Activated CD8-positive, alpha-beta T cell treated with anti-CD3 and anti-CD28 coated beads for 36 hours (primary cell): ENCODE measurements at regions not wholly inside any gene's neighbourhood (a gene's known extent, or its start where the extent isn't known, plus 50 kb on each side); places are given as distances from the start of the nearest gene placed in this dataset.
"Not testable (repeated sequence)": the region's sequence is repeated elsewhere in the genome, so short reads cannot be mapped to it uniquely, and the experiment has no call there.

Experiments
- ATAC-seq: fragments of 200-7000 bp; cut with Tn5 transposase; one replicate; pipeline ENCODE4 v1.10.0; 2021; ENCODE audit warnings: mild to moderate bottlenecking, moderate library complexity
- CTCF ChIA-PET: fragments of 350-600 bp; sonication (Branson Sonifier 250); formaldehyde crosslinking; loops from one replicate; lab custom pipeline; 2021; ENCODE audit warnings: antibody characterized with exemption; lab: Charles Lee
- POLR2A ChIA-PET: fragments of 350-600 bp; sonication (Branson Sonifier 250); formaldehyde crosslinking; loops from one replicate; lab custom pipeline; 2021; ENCODE audit warnings: antibody characterized with exemption; lab: Charles Lee
- DNase-seq: peaks from one replicate; pipeline ENCODE4 v3.0.0-alpha.2; 2020
- H3K27ac Mint-ChIP-seq: one replicate; pipeline ENCODE4 v1.8.0; 2021; ENCODE audit warnings: mild to moderate bottlenecking, mixed read lengths
- H3K27me3 Mint-ChIP-seq: one replicate; pipeline ENCODE4 v1.8.0; 2021; ENCODE audit warnings: mixed read lengths
- H3K36me3 Mint-ChIP-seq: one replicate; pipeline ENCODE4 v1.8.0; 2021; ENCODE audit warnings: low read depth, mixed read lengths
- H3K4me1 Mint-ChIP-seq: one replicate; pipeline ENCODE4 v1.8.0; 2021; ENCODE audit warnings: low read depth, mixed read lengths
- H3K4me3 Mint-ChIP-seq: one replicate; pipeline ENCODE4 v1.8.0; 2021; ENCODE audit warnings: mild to moderate bottlenecking, moderate library complexity, mixed read lengths
- H3K9me3 Mint-ChIP-seq: one replicate; pipeline ENCODE4 v1.8.0; 2021; ENCODE audit warnings: mixed read lengths
- intact Hi-C: fragments of 100-400 bp; cut with micrococcal nuclease; formaldehyde crosslinking; loops from one replicate; pipeline ENCODE4 v1.10.0; 2022
- TF ChIP-seq, protein P1 (sequence below): fragments of 200-600 bp; IDR thresholded peaks from one replicate; pipeline ENCODE4 v1.8.0; 2022; ENCODE audit warnings: antibody characterized with exemption, mild to moderate bottlenecking

DNA sequence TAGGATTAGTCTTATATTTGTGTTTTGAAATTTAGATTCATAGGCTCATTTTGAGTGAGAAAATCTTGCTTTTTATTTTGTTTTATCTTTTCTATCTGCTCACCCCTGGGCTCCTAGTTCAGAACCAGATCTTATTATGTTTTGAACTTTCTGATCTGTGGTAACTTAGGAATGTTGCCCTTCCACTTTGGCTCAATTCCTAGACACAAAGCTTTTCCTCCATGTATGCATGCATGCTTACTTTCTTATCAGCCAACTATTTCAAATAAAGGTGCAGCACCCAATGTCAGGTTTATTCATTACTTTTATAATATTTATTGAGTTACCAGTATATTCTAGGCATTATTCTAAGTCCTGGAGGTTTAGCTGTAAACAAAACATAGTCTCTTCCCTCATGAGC, 374.8 kb upstream of the KIAA1217 start:
- DNase-seq (no peak), ATAC-seq (no peak)
- no peaks in the 10 kb centered on the region for H3K4me1 Mint-ChIP-seq
- TF ChIP-seq, protein P1, sequence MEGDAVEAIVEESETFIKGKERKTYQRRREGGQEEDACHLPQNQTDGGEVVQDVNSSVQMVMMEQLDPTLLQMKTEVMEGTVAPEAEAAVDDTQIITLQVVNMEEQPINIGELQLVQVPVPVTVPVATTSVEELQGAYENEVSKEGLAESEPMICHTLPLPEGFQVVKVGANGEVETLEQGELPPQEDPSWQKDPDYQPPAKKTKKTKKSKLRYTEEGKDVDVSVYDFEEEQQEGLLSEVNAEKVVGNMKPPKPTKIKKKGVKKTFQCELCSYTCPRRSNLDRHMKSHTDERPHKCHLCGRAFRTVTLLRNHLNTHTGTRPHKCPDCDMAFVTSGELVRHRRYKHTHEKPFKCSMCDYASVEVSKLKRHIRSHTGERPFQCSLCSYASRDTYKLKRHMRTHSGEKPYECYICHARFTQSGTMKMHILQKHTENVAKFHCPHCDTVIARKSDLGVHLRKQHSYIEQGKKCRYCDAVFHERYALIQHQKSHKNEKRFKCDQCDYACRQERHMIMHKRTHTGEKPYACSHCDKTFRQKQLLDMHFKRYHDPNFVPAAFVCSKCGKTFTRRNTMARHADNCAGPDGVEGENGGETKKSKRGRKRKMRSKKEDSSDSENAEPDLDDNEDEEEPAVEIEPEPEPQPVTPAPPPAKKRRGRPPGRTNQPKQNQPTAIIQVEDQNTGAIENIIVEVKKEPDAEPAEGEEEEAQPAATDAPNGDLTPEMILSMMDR, result no peak
- no peak overlapping the region for H3K4me3 Mint-ChIP-seq
- peaks cover 1% of the 10 kb centered on the region for H3K27me3 Mint-ChIP-seq
- intact Hi-C loops, result no loop called here
- H3K9me3 Mint-ChIP-seq, result peaks cover 1% of the 10 kb centered on the region
- H3K27ac Mint-ChIP-seq, result no peak overlapping the region
- ChIA-PET CTCF (no interaction called here), POLR2A (no interaction called here)
- H3K36me3 Mint-ChIP-seq, result no peaks in the 10 kb centered on the region

DNA sequence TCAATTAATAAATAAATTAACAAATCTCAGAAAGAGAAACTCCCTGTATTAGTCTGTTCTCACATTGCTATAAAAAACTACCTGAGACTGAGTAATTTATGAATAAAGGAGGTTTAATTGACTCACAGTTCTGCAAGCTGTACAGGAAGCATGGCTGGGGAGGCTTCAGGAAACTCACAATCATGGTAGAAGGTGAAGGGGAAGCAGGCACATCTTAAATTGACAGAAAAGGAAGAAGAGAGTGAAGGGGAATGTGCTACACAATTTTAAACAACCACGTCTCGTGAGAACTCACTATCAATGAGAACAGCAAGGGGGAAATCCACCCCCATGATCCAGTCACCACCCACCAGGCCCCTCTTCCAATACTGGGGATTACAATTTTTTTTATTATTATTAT, 358.3 kb upstream of the KIAA1217 start:
- POLR2A ChIA-PET, result no interaction called here
- H3K36me3 Mint-ChIP-seq, result no peaks in the 10 kb centered on the region
- ATAC-seq, result no peak
- no peak overlapping the region for H3K27ac Mint-ChIP-seq
- H3K9me3 Mint-ChIP-seq, result peaks cover 18% of the 10 kb centered on the region
- no peaks in the 10 kb centered on the region for H3K27me3 Mint-ChIP-seq
- DNase-seq, result no peak
- H3K4me3 Mint-ChIP-seq, result no peak overlapping the region
- H3K4me1 Mint-ChIP-seq, result no peaks in the 10 kb centered on the region
- CTCF ChIA-PET, result interaction anchor here (1.1 kb wide), 1 partner anchor 692 kb away, joined by 3 read pairs; no protein-coding TSS in a partner anchor
- intact Hi-C loops, result no loop called here
- TF ChIP-seq, protein P1, result no peak

DNA sequence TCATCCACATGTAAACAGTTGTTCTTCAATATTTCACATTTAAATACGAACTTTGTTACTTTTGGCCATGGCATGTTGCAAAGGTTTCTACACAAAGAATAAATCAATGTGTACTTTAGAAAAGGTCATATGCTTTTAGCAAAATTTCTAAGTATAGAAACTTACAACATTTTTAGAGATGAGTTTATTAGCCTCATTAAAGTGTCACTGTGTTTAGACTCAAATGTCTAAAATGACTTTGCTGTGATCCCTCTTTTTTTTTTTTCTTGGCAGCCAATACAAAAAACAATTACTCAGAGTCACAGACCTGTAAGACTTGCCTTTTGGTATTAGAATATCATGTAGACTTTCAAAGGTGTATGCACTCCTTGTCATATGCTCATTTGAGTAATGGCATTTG, 349.3 kb upstream of the KIAA1217 start:
- Mint-ChIP-seq H3K36me3 (no peaks in the 10 kb centered on the region), H3K4me1 (no peaks in the 10 kb centered on the region)

GRCh38 chr10:23864631-23865147, 344.2 kb upstream of the KIAA1217 start:
- Mint-ChIP-seq H3K4me1 (no peaks in the 10 kb centered on the region), H3K27me3 (no peaks in the 10 kb centered on the region), H3K36me3 (no peaks in the 10 kb centered on the region), H3K4me3 (no peak overlapping the region), H3K27ac (no peak overlapping the region), H3K9me3 (no peaks in the 10 kb centered on the region)
- ATAC-seq (no peak), DNase-seq (no peak)
- ChIA-PET POLR2A (no interaction called here), CTCF (no interaction called here)
- intact Hi-C loops, result no loop called here
- TF ChIP-seq, protein P1, result no peak

More for the DNA sequence above, 349.3 kb upstream of the KIAA1217 start:
- ATAC-seq, result no peak
- intact Hi-C loops, result no loop called here
- H3K27me3 Mint-ChIP-seq, result no peaks in the 10 kb centered on the region
- ChIA-PET POLR2A (no interaction called here), CTCF (no interaction called here)
- no peak overlapping the region for H3K4me3 Mint-ChIP-seq
- H3K27ac Mint-ChIP-seq, result no peak overlapping the region
- no peaks in the 10 kb centered on the region for H3K9me3 Mint-ChIP-seq
- TF ChIP-seq, protein P1, result no peak
- no peak for DNase-seq

DNA sequence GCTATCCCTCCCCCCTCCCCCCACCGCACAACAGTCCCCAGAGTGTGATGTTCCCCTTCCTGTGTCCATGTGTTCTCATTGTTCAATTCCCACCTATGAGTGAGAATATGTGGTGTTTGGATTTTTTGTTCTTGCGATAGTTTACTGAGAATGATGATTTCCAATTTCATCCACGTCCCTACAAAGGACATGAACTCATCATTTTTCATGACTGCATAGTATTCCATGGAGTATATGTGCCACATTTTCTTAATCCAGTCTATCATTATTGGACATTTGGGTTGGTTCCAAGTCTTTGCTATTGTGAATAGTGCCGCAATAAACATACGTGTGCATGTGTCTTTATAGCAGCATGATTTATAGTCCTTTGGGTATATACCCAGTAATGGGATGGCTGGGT, 342.0 kb upstream of the KIAA1217 start:
- H3K4me1 Mint-ChIP-seq, ATAC-seq, H3K27me3 Mint-ChIP-seq, DNase-seq, H3K27ac Mint-ChIP-seq, H3K9me3 Mint-ChIP-seq, H3K4me3 Mint-ChIP-seq, CTCF ChIA-PET, H3K36me3 Mint-ChIP-seq, intact Hi-C loops, POLR2A ChIA-PET: not testable (repeated sequence)

DNA sequence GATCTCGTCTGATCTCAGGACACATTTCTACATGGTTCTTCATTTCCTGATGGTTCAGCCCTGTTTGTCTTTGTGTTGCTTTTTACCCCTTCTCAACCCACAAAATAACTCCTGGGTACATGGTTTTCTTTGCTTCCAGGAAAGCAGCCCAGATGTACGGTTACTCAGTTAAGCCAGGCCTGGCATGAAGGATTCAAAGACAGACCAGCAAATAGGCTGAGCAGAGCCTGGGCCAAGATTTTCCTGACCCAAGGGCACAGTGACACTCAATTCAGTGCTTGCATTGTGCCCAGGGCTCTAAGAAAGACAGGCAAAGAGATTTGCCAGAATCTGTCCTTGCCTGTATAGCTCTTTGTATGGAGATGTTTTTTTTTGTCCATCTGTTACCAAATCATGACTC, 340.8 kb upstream of the KIAA1217 start:
- no peak overlapping the region for H3K27ac Mint-ChIP-seq
- intact Hi-C loops, result no loop called here
- TF ChIP-seq, protein P1, result no peak
- ChIA-PET POLR2A (no interaction called here), CTCF (no interaction called here)
- H3K27me3 Mint-ChIP-seq, result peaks cover 7% of the 10 kb centered on the region
- H3K4me3 Mint-ChIP-seq, result no peak overlapping the region
- no peaks in the 10 kb centered on the region for H3K9me3 Mint-ChIP-seq
- no peaks in the 10 kb centered on the region for H3K4me1 Mint-ChIP-seq
- no peak for DNase-seq
- ATAC-seq, result no peak
- no peaks in the 10 kb centered on the region for H3K36me3 Mint-ChIP-seq
